AG09319 (cell line): ENCODE measurements at regions not wholly inside any gene's neighbourhood (a gene's known extent, or its start where the extent isn't known, plus 50 kb on each side); places are given as distances from the start of the nearest gene placed in this dataset.

Experiments used
- DNase-seq: peaks from one replicate; pipeline ENCODE4 v3.0.0-alpha.2; 2010; ENCODE audit warnings: low read depth; ENCODE audit errors: extremely low read depth
- TF ChIP-seq, protein P1 (sequence below): IDR thresholded peaks from 2 replicates; pipeline ENCODE4 v1.5.1; 2011; ENCODE audit warnings: low read depth, mild to moderate bottlenecking, inconsistent platforms, low read length, moderate library complexity

DNA sequence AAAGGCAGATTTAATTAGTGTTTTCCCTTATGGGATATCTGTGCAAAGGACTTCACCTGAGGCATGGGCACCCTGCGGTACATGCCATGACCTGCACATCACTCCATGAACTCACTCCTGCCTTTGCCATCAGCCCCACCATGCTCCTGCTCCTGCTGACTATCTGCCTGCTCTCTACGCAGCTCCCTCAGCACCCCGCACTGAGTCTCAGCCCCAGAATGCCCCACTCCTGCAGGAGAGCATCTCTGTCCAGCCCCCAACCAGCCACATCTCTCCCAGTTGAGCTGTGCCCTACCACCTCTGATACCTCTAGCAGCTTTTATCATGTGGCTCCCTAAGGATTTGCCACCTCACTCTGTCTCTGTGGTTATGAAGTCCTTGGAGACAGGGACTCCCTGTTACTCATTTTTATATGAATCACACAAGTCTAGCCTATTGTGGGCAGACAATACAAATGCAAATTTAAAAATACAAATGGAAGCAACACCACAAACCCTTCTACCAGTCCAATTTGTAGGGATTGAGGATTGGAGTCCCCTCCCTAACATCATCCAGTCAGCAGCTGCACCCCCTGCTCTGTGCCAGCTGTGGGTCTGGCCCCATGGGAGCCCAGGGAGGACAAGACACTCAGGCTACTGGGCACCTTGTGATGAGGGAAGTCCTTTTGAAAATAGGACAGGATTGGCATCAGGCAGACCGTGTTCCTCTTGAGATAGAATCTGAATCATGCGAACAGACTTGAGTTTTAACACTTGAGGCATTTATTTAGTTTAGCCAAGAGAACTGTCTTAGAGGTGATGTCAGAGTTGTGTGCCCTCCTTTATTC, 689.6 kb upstream of the HS6ST1 start:
- DNase-seq, result no peak
- TF ChIP-seq, protein P1, sequence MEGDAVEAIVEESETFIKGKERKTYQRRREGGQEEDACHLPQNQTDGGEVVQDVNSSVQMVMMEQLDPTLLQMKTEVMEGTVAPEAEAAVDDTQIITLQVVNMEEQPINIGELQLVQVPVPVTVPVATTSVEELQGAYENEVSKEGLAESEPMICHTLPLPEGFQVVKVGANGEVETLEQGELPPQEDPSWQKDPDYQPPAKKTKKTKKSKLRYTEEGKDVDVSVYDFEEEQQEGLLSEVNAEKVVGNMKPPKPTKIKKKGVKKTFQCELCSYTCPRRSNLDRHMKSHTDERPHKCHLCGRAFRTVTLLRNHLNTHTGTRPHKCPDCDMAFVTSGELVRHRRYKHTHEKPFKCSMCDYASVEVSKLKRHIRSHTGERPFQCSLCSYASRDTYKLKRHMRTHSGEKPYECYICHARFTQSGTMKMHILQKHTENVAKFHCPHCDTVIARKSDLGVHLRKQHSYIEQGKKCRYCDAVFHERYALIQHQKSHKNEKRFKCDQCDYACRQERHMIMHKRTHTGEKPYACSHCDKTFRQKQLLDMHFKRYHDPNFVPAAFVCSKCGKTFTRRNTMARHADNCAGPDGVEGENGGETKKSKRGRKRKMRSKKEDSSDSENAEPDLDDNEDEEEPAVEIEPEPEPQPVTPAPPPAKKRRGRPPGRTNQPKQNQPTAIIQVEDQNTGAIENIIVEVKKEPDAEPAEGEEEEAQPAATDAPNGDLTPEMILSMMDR, result no peak

- TF ChIP-seq, protein P1, result no peak
- DNase-seq, result no peak
Observed at GRCh38 chr2:129008881-129009554, 690.4 kb upstream of the HS6ST1 start.

DNA sequence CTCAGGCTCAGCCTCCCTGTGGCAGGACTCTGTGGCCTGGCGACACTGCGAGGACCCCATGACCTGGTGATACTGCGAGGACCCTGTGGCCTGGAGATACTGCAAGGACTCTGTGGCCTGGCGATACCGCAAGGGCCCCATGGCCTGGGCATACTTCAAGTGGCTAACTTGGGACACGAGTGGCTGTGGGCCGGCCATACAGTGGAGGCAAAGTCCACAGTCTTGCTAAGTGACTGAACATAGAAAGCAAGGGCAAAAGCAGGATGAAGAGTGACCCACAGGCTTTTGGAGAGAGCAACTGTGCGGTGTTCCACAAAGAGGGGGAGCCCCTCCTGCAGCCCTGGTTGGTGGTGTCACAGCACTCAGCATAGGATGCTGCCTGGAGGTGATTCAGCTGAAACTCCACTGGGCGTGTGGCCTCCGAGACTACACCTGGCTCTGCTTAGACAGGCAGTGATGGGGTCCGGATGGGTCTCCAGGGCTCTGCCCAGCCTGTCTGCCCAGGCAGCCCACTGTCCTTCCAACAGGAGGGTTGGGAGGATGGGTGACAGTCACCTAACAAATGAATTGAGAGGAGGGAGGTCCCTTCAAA, 691.0 kb upstream of the HS6ST1 start:
- TF ChIP-seq, protein P1, result no peak
- no peak for DNase-seq

DNA sequence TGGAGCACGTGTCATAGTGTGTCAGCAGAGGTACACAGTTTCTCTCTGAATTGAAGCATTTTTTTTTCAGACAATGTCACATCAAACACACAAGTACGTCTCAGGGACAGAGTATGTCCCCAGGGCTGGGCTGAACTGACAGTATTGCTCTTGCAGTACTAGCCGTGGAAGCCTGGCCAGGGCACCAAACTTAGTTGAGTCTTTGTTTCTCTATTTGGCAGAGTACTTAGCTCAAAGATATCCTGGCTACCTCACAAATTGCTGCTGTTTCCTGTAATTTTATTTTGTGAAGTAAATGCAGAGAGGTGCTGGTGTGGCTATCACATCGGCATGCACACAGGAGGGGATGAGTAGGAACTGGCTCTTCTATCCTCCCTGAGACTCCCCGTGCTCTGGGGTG, 691.6 kb upstream of the HS6ST1 start:
- TF ChIP-seq, protein P1, result no peak

DNA sequence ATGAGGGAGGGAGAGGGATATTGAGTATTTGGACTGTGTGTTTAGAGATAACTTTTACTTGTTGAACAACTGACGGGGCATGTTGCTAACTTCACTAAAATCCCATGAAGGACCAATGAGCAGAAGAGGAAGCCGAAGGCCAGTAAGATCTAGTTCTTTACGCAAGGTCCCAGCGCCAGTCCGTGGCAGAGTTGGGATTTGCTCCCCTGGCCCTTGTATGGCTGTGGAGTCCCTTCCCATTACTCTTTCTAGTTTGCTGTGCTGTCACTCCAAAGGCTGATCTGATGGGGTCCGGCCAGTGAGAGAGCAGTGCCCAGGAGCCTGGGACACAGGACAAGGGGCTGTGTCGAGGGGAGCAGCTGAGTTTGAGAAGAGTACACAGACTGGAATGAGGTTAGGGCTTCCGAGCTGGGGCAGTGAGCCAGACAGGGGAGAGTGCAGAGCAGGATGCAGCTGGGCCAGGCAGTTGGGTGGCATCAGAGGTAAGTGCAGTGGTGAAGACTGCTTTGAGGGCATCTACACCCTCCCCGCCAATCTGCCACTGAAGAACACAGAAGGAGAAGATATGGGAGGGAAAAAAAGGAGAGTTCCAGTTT, 692.9 kb upstream of the HS6ST1 start:
- DNase-seq, result no peak
- TF ChIP-seq, protein P1, result no peak

More for the DNA sequence above, 691.6 kb upstream of the HS6ST1 start:
- DNase-seq, result no peak

- TF ChIP-seq, protein P1, result no peak
- DNase-seq, result no peak
Observed at GRCh38 chr2:129014432-129014831, 695.8 kb upstream of the HS6ST1 start.
